H9 (cell line): ENCODE measurements at regions not wholly inside any gene's neighbourhood (a gene's known extent, or its start where the extent isn't known, plus 50 kb on each side); places are given as distances from the start of the nearest gene placed in this dataset.

Experiments
- DNase-seq: peaks from one replicate; pipeline ENCODE4 v3.0.0-alpha.2; 2017
- H2AFZ ChIP-seq: one replicate; pipeline ENCODE4 v1.6.1; 2013; ENCODE audit warnings: mild to moderate bottlenecking, low read length, control low read depth, moderate library complexity
- H2AK5ac ChIP-seq: 2 replicates; pipeline ENCODE4 v1.6.1; 2013; ENCODE audit warnings: low read length, control low read depth, mixed read lengths; ENCODE audit not compliant: insufficient read length
- H2BK120ac ChIP-seq: one replicate; pipeline ENCODE4 v1.6.1; 2013; ENCODE audit warnings: low read depth, mild to moderate bottlenecking, low read length, control low read depth, inconsistent platforms; ENCODE audit not compliant: poor library complexity, severe bottlenecking
- H2BK12ac ChIP-seq: 2 replicates; pipeline ENCODE4 v1.6.1; 2013; ENCODE audit warnings: low read length, control low read depth, mixed read lengths, low read depth; ENCODE audit not compliant: insufficient read length
- H2BK15ac ChIP-seq: 2 replicates; pipeline ENCODE4 v1.6.1; 2013; ENCODE audit warnings: low read depth, low read length, control low read depth
- H2BK20ac ChIP-seq: one replicate; pipeline ENCODE4 v1.6.1; 2013; ENCODE audit warnings: low read depth, mild to moderate bottlenecking, low read length, control low read depth, inconsistent platforms; ENCODE audit not compliant: poor library complexity, severe bottlenecking
- H2BK5ac ChIP-seq: 2 replicates; pipeline ENCODE4 v1.6.1; 2013; ENCODE audit warnings: low read length, control low read depth, mixed read lengths; ENCODE audit not compliant: insufficient read length
- H3K14ac ChIP-seq: 2 replicates; pipeline ENCODE4 v1.6.1; 2013; ENCODE audit warnings: low read length, control low read depth; ENCODE audit not compliant: insufficient read depth
- H3K18ac ChIP-seq: 2 replicates; pipeline ENCODE4 v1.6.1; 2013; ENCODE audit warnings: low read depth, mild to moderate bottlenecking, mixed read lengths, low read length, control low read depth; ENCODE audit not compliant: insufficient read length
- H3K23ac ChIP-seq: 2 replicates; pipeline ENCODE4 v1.6.1; 2013; ENCODE audit warnings: low read length, control low read depth, mixed read lengths, low read depth; ENCODE audit not compliant: insufficient read length
- H3K23me2 ChIP-seq: 2 replicates; pipeline ENCODE4 v1.6.1; 2013; ENCODE audit warnings: low read depth, mild to moderate bottlenecking, mixed read lengths, low read length, control low read depth; ENCODE audit not compliant: insufficient read length, poor library complexity, severe bottlenecking
- H3K27ac ChIP-seq: 2 replicates; pipeline ENCODE4 v1.5.1; 2013; ENCODE audit warnings: low read length, control low read depth, mixed read lengths, low read depth; ENCODE audit not compliant: insufficient read length
- H3K27me3 ChIP-seq: 2 replicates; pipeline ENCODE4 v1.6.1; 2013; ENCODE audit warnings: low read length, control low read depth, inconsistent platforms; ENCODE audit not compliant: insufficient read depth
- H3K4ac ChIP-seq: 2 replicates; pipeline ENCODE4 v1.6.1; 2013; ENCODE audit warnings: low read depth, mild to moderate bottlenecking, control low read depth, inconsistent platforms, low read length, moderate library complexity
- H3K4me1 ChIP-seq: 2 replicates; pipeline ENCODE4 v1.6.1; 2013; ENCODE audit warnings: low read length, control low read depth, inconsistent platforms; ENCODE audit not compliant: insufficient read depth
- H3K4me2 ChIP-seq: 2 replicates; pipeline ENCODE4 v1.6.1; 2013; ENCODE audit warnings: low read length, control low read depth, mixed read lengths; ENCODE audit not compliant: insufficient read length, insufficient read depth
- H3K56ac ChIP-seq: 2 replicates; pipeline ENCODE4 v1.6.1; 2013; ENCODE audit warnings: low read depth, mild to moderate bottlenecking, mixed read lengths, low read length, control low read depth; ENCODE audit not compliant: insufficient read length
- H3K79me1 ChIP-seq: 2 replicates; pipeline ENCODE4 v1.6.1; 2013; ENCODE audit warnings: low read depth, mild to moderate bottlenecking, moderate library complexity, low read length, control low read depth, inconsistent platforms; ENCODE audit not compliant: insufficient read depth, poor library complexity, severe bottlenecking
- H3K79me2 ChIP-seq: 2 replicates; pipeline ENCODE4 v1.6.1; 2013; ENCODE audit warnings: low read length, control low read depth, inconsistent platforms; ENCODE audit not compliant: insufficient read depth
- H3K9ac ChIP-seq: 2 replicates; pipeline ENCODE4 v1.6.1; 2013; ENCODE audit warnings: low read length, control low read depth, mixed read lengths; ENCODE audit not compliant: insufficient read length; ENCODE audit errors: extremely low read depth
- H3K9me3 ChIP-seq: one replicate; pipeline ENCODE4 v1.6.1; 2013; ENCODE audit warnings: low read depth, low read length, inconsistent platforms; ENCODE audit not compliant: control insufficient read depth
- H3T11ph ChIP-seq: one replicate; pipeline ENCODE4 v1.6.1; 2013; ENCODE audit warnings: mild to moderate bottlenecking, low read length, control low read depth, inconsistent platforms
- H4K20me1 ChIP-seq: one replicate; pipeline ENCODE4 v1.6.1; 2013; ENCODE audit not compliant: control insufficient read depth, insufficient read length, insufficient read depth
- H4K5ac ChIP-seq: 2 replicates; pipeline ENCODE4 v1.6.1; 2013; ENCODE audit warnings: low read depth, mild to moderate bottlenecking, mixed read lengths, low read length, control low read depth; ENCODE audit not compliant: insufficient read length
- H4K8ac ChIP-seq: replicated peaks from 2 replicates; pipeline ENCODE4 v1.6.1; 2013; ENCODE audit warnings: low read length, control low read depth, mixed read lengths, low read depth; ENCODE audit not compliant: insufficient read length
- H4K91ac ChIP-seq: 2 replicates; pipeline ENCODE4 v1.6.1; 2013; ENCODE audit warnings: low read depth, mild to moderate bottlenecking, moderate library complexity, mixed read lengths, low read length, control low read depth; ENCODE audit not compliant: insufficient read length
- H3K27ac Mint-ChIP-seq, 3 experiments: 2 replicates in 2 of 3; 3 replicates in 1 of 3; pipeline ENCODE4 v1.8.0; 2020 to 2021; ENCODE audit warnings: mixed read lengths in 3 of 3, mild to moderate bottlenecking in 1 of 3, moderate library complexity in 1 of 3
- H3K27me3 Mint-ChIP-seq: 2 replicates; pipeline ENCODE4 v1.8.0; 2021; ENCODE audit warnings: low read depth, mild to moderate bottlenecking, moderate library complexity, mixed read lengths
- H3K36me3 Mint-ChIP-seq, 3 experiments: 2 replicates in 2 of 3; 3 replicates in 1 of 3; pipeline ENCODE4 v1.8.0; 2020 to 2021; ENCODE audit warnings: low read depth in 3 of 3, mixed read lengths in 3 of 3; ENCODE audit not compliant: insufficient read depth in 1 of 3
- H3K4me1 Mint-ChIP-seq, 2 experiments: 2 replicates each; pipeline ENCODE4 v1.8.0; 2020; ENCODE audit warnings: mixed read lengths in 2 of 2
- H3K4me3 Mint-ChIP-seq, 2 experiments: 2 replicates in 1 of 2; 3 replicates in 1 of 2; pipeline ENCODE4 v1.8.0; 2020 to 2021; ENCODE audit warnings: mild to moderate bottlenecking in 2 of 2, mixed read lengths in 2 of 2, moderate library complexity in 1 of 2
- H3K9me3 Mint-ChIP-seq, 2 experiments: 2 replicates in 1 of 2; 3 replicates in 1 of 2; pipeline ENCODE4 v1.8.0; 2020; ENCODE audit warnings: mild to moderate bottlenecking in 2 of 2, mixed read lengths in 2 of 2, moderate library complexity in 1 of 2
- WGBS: extraction: QIAGEN DNeasy Blood & Tissue Kit; methylation state at CpG from one replicate; pipeline ENCODE4 v1.1.7; 2013; ENCODE audit warnings: missing lambda C conversion rate, low lambda C conversion rate, mixed read lengths; ENCODE audit not compliant: insufficient read length; ENCODE audit errors: extremely low coverage; 5-methylcytosine and 5-hydroxymethylcytosine counted together
- TF ChIP-seq, protein P1 (sequence below): fragments of 200-600 bp; sonication (generic); conservative IDR thresholded peaks from 3 replicates; pipeline ENCODE4 v1.8.0; 2021; ENCODE audit warnings: antibody characterized with exemption, mild to moderate bottlenecking

DNA sequence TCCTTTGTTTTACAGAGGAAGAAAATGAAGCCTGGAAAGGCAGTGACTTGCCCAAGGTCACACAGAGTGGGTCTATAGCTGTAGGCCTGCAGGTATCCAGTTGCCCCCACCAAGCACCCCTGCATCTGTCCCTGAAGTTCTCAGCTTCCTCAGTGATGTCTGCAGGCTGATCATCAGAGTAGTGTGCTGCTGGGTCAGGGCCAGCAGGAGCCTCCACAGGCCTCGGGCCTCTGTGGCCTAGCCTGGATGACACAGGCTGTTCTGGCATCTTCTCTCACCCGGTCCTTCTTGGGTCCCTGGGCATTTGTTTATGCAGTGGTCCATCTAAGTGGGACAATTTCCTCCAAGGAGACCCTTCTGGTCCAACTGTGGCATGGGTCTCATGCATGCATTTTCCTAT, 74.8 kb upstream of the E2F8 start:
- H3K36me3 Mint-ChIP-seq = no peaks in the 10 kb centered on the region
- Histone ChIP-seq H3K9ac (no peak overlapping the region), H3K4me1 (no peaks in the 10 kb centered on the region), H3K79me1 (no peaks in the 10 kb centered on the region), H4K91ac (no peak overlapping the region), H3K23ac (no peak overlapping the region), H3K4me2 (no peak overlapping the region), H3K4ac (no peak overlapping the region), H2BK120ac (no peak overlapping the region), H3K14ac (no peak overlapping the region), H3K27ac (no peak overlapping the region), H2BK12ac (no peak overlapping the region), H2BK5ac (no peak overlapping the region), H3K27me3 (no peaks in the 10 kb centered on the region), H3K18ac (no peak overlapping the region), H3K56ac (no peak overlapping the region), H3K9me3 (no peaks in the 10 kb centered on the region), H2BK20ac (no peak overlapping the region), H2AK5ac (no peak overlapping the region), H4K20me1 (no peaks in the 10 kb centered on the region), H3K23me2 (no peaks in the 10 kb centered on the region), H4K8ac (no peak overlapping the region), H3K79me2 (no peaks in the 10 kb centered on the region), H2AFZ (no peak overlapping the region), H4K5ac (no peak overlapping the region), H3T11ph (no peak overlapping the region), H2BK15ac (no peak overlapping the region)
- no peaks in the 10 kb centered on the region for H3K27me3 Mint-ChIP-seq
- DNase-seq = no peak
- no peak overlapping the region for H3K4me3 Mint-ChIP-seq
- TF ChIP-seq, protein P1, sequence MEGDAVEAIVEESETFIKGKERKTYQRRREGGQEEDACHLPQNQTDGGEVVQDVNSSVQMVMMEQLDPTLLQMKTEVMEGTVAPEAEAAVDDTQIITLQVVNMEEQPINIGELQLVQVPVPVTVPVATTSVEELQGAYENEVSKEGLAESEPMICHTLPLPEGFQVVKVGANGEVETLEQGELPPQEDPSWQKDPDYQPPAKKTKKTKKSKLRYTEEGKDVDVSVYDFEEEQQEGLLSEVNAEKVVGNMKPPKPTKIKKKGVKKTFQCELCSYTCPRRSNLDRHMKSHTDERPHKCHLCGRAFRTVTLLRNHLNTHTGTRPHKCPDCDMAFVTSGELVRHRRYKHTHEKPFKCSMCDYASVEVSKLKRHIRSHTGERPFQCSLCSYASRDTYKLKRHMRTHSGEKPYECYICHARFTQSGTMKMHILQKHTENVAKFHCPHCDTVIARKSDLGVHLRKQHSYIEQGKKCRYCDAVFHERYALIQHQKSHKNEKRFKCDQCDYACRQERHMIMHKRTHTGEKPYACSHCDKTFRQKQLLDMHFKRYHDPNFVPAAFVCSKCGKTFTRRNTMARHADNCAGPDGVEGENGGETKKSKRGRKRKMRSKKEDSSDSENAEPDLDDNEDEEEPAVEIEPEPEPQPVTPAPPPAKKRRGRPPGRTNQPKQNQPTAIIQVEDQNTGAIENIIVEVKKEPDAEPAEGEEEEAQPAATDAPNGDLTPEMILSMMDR = no peak
- H3K27ac Mint-ChIP-seq = no peak overlapping the region
- peaks cover 2 to 5% of the 10 kb centered on the region in 2 experiments for H3K4me1 Mint-ChIP-seq
- WGBS = no CpG with 5 or more reads among the region's 2 CpGs
- H3K9me3 Mint-ChIP-seq = no peaks in the 10 kb centered on the region
